ENCODE measurements at regions not wholly inside any gene's neighbourhood (a gene's known extent, or its start where the extent isn't known, plus 50 kb on each side); places are given as distances from the start of the nearest gene placed in this dataset.

GRCh38 chr2:103008586-103008985, 246.8 kb downstream of the TMEM182 start:
- no peak for TF ChIP-seq CTCF (conservative IDR thresholded peaks at IDR 0.05)
- DNase-seq (ENCODE audit: extremely low spot score, unreplicated experiment): no peak
- no peak overlapping the region for H3K4me3 Mint-ChIP-seq
- H3K4me1 Mint-ChIP-seq (ENCODE audit: unreplicated experiment): peaks cover 22% of the 10 kb centered on the region
- no peaks in the 10 kb centered on the region for H3K36me3 Mint-ChIP-seq
- H3K27ac Mint-ChIP-seq: no peak overlapping the region
- H3K27me3 Mint-ChIP-seq: no peaks in the 10 kb centered on the region
- H3K9me3 Mint-ChIP-seq: no peaks in the 10 kb centered on the region

GRCh38 chr2:103009871-103010270, 248.0 kb downstream of the TMEM182 start:
- TF ChIP-seq CTCF (conservative IDR thresholded peaks at IDR 0.05): no peak
- Mint-ChIP-seq H3K9me3 (no peaks in the 10 kb centered on the region), H3K27me3 (no peaks in the 10 kb centered on the region), H3K4me3 (no peak overlapping the region), H3K4me1 (ENCODE audit: unreplicated experiment) (peaks cover 22% of the 10 kb centered on the region), H3K36me3 (no peaks in the 10 kb centered on the region), H3K27ac (no peak overlapping the region)
- DNase-seq (ENCODE audit: extremely low spot score, unreplicated experiment): no peak

- no peak for DNase-seq (ENCODE audit: extremely low spot score, unreplicated experiment)
- no peak for TF ChIP-seq CTCF (conservative IDR thresholded peaks at IDR 0.05)
- H3K27me3 Mint-ChIP-seq: no peaks in the 10 kb centered on the region
- peaks cover 22% of the 10 kb centered on the region for H3K4me1 Mint-ChIP-seq (ENCODE audit: unreplicated experiment)
- H3K27ac Mint-ChIP-seq: no peak overlapping the region
- H3K4me3 Mint-ChIP-seq: no peak overlapping the region
- no peaks in the 10 kb centered on the region for H3K9me3 Mint-ChIP-seq
- H3K36me3 Mint-ChIP-seq: no peaks in the 10 kb centered on the region
Measured at GRCh38 chr2:103010306-103010705, 248.5 kb downstream of the TMEM182 start.

GRCh38 chr2:103010751-103011150, 248.9 kb downstream of the TMEM182 start:
- no peak for DNase-seq (ENCODE audit: extremely low spot score, unreplicated experiment)
- Mint-ChIP-seq H3K27ac (no peak overlapping the region), H3K27me3 (no peaks in the 10 kb centered on the region), H3K4me3 (no peak overlapping the region), H3K4me1 (ENCODE audit: unreplicated experiment) (peaks cover 22% of the 10 kb centered on the region), H3K36me3 (no peaks in the 10 kb centered on the region), H3K9me3 (no peaks in the 10 kb centered on the region)
- no peak for TF ChIP-seq CTCF (conservative IDR thresholded peaks at IDR 0.05)

GRCh38 chr2:103012590-103012989, 250.8 kb downstream of the TMEM182 start:
- Mint-ChIP-seq H3K4me1 (ENCODE audit: unreplicated experiment) (peaks cover 22% of the 10 kb centered on the region), H3K9me3 (no peaks in the 10 kb centered on the region), H3K4me3 (no peak overlapping the region), H3K27ac (no peak overlapping the region), H3K36me3 (no peaks in the 10 kb centered on the region), H3K27me3 (no peaks in the 10 kb centered on the region)
- TF ChIP-seq CTCF (conservative IDR thresholded peaks at IDR 0.05): no peak
- no peak for DNase-seq (ENCODE audit: extremely low spot score, unreplicated experiment)

GRCh38 chr2:103025056-103025455, 263.2 kb downstream of the TMEM182 start:
- no peak overlapping the region for H3K4me3 Mint-ChIP-seq

More at GRCh38 chr2:103025056-103025455, 263.2 kb downstream of the TMEM182 start:
- TF ChIP-seq CTCF (conservative IDR thresholded peaks at IDR 0.05): no peak
- Mint-ChIP-seq H3K9me3 (no peaks in the 10 kb centered on the region), H3K27me3 (peaks cover 3% of the 10 kb centered on the region), H3K27ac (no peak overlapping the region), H3K4me1 (ENCODE audit: unreplicated experiment) (no peaks in the 10 kb centered on the region), H3K36me3 (no peaks in the 10 kb centered on the region)
- no peak for DNase-seq (ENCODE audit: extremely low spot score, unreplicated experiment)

Data from type B pancreatic cell (in vitro differentiated cells).